ENCODE measurements at regions not wholly inside any gene's neighbourhood (a gene's known extent, or its start where the extent isn't known, plus 50 kb on each side); places are given as distances from the start of the nearest gene placed in this dataset.
A peak's percentile ranks its signal among the peaks of the same experiment; 100 is the strongest.

DNA sequence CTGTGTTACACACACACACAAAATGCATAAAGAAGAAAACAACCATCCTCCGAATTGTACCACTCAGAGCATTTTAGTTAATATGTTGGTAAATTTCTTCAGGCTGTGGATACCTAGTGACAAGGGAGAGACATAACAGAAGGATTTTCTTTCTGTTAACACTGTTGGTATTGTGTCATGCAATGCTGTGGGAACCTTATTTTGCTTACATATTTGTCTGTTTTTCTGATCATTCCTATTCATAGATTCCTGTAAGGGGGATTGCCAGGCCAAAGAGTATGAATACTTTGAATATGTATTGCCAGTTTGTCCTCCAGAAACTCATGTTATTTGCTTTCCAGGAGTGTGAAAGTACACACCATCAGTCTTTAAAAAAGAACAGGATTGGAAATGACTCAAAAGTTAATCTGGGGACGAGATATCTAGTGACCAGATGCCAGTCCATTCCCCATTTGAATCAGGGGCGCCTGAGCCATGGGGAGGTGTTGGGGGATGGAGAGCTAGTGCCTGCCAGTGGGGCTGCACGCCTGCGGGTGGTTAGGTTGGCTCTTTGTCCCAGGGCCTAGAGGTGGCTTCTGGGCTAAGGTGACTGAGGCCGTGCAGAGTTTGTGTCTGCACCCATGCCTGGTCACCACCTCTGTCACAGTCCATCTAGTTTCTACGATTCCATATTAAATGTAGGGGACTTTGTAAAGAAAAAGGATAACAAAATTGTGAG is 142.0 kb downstream of the PTPN20 start:
- Mint-ChIP-seq H3K9me3 (no peaks in the 10 kb centered on the region), H3K4me1 (peaks cover 24% of the 10 kb centered on the region), H3K27ac (peak overlapping the region in 1 of 2 donors; percentile 32), H3K27me3 (no peaks in the 10 kb centered on the region), H3K4me3 (no peak overlapping the region)
- DNase-seq: no peak
- no peak for ATAC-seq

- Mint-ChIP-seq H3K4me1 (peaks cover 13% of the 10 kb centered on the region), H3K27me3 (no peaks in the 10 kb centered on the region), H3K27ac (no peak overlapping the region), H3K4me3 (no peak overlapping the region), H3K9me3 (no peaks in the 10 kb centered on the region)
- ATAC-seq (no peak), DNase-seq (no peak)
These were observed 143.7 kb downstream of the PTPN20 start for GRCh38 chr10:47054974-47055373.

DNA sequence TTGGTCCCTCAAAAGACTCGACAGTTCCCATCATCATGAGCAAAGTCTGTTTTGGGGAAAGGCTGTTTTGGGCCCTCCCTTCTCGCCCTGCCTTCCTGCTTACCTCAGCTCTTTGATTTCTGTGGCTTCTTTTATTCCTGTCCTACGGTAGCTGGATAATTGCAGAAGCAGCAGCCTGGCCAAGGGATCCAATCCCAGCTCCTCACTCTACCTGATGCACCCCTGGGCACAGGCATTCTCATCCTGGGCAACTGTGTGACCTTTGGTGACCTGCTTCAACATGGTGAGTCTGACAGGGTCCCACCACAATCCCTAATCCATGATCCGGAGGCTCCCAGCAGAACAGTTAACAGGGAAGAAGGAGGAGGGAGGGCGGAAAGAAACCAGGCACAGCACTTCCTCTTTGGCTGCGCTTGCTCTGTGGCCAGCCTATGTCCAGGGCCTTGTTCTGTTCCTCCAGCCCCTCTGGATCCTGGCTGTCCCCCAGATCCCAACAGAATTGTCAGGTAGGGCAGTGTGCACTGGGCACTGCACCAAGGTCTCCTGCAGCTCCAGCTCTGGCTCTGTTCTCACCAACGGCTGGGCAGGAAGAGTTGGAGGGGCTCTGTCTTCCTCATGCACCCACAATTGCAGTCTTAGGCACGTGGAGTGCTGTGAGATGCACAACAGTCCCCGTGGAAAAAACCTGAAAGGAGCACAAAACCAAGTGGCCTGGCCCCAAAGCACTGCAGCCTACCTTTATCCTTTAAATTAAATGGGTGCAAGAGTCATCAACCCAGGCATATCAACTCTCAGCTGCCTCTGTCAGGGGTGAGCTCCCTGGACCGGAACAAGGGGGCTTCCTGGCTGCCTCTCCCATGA is 144.4 kb downstream of the PTPN20 start:
- H3K27ac Mint-ChIP-seq: no peak overlapping the region
- H3K9me3 Mint-ChIP-seq: no peaks in the 10 kb centered on the region
- DNase-seq (no peak), ATAC-seq (no peak)
- H3K4me3 Mint-ChIP-seq: no peak overlapping the region
- H3K27me3 Mint-ChIP-seq: no peaks in the 10 kb centered on the region
- H3K4me1 Mint-ChIP-seq: peaks cover 13% of the 10 kb centered on the region

DNA sequence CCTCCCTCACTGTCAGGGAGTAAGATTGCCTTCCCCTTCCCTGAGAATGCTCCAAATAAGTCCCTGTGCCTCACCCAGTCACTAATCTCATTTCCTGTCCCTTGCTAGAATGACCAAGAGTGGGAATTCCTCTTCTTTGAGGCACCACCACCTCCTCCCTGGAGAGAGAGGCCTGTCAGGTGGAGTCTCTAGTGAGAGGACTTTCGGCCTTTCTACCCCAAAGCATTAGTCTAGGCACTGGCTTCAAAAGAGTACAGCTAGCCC is 145.0 kb downstream of the PTPN20 start:
- DNase-seq (no peak), ATAC-seq (no peak)
- H3K4me3 Mint-ChIP-seq: no peak overlapping the region
- H3K27me3 Mint-ChIP-seq: no peaks in the 10 kb centered on the region
- peaks cover 13% of the 10 kb centered on the region for H3K4me1 Mint-ChIP-seq
- H3K9me3 Mint-ChIP-seq: no peaks in the 10 kb centered on the region
- H3K27ac Mint-ChIP-seq: no peak overlapping the region

DNA sequence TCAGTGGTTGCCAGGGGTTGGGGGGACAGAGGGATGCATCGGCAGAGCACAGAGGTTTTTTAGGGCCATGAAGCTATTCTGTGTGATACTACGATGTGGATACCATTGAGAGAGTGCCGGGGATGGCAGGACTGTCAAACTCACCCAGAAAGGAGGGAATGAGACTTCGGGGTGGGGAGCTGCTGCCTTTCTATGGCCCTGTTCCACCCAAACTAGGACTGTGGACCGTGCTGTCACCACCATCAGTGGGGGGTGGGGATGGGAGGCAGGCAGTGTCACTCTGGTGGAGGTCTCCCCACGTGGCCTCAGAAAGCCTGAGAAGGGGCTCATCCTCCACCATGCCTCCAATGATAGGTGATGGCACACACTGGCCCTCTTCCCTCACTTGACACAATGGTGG is 146.2 kb downstream of the PTPN20 start:
- DNase-seq: no peak
- no peak for ATAC-seq
- H3K9me3 Mint-ChIP-seq: no peaks in the 10 kb centered on the region
- H3K27ac Mint-ChIP-seq: no peak overlapping the region
- peaks cover 13% of the 10 kb centered on the region for H3K4me1 Mint-ChIP-seq
- H3K27me3 Mint-ChIP-seq: no peaks in the 10 kb centered on the region
- no peak overlapping the region for H3K4me3 Mint-ChIP-seq

DNA sequence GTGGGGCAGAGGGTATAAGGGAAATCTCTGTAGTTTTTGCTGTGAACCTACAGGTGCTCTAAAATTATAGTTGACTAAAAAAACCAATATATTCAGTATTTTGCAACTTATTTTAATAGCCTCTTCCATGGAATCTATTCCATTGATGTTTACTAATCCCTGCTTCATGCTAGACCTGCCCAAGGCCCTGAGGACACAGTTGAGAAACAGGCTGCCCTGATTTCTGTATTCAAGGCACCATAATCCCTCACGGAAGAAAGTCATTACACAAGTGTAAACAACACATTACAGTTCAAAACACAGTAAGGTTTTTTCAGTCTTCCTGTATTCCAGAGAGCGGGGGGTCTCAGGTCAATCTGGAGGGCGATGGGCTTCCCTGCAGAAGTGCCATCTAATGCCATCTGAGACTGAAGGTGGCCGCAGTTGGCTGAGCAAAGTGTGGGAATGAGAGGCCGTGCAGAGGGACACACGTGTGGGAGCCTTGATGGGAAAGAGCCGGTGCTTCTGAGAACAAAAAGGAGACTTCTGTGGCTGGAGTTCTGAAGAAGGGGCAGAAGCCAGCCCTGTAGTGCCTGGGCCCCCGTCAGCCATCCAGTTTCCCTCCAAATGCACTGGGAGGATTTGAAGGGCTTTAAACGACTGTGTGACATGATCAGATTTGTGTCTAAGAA is 146.9 kb downstream of the PTPN20 start:
- Mint-ChIP-seq H3K4me3 (no peak overlapping the region), H3K27me3 (no peaks in the 10 kb centered on the region), H3K27ac (no peak overlapping the region), H3K4me1 (peaks cover 13% of the 10 kb centered on the region), H3K9me3 (no peaks in the 10 kb centered on the region)
- DNase-seq: no peak
- no peak for ATAC-seq

- peaks cover 13% of the 10 kb centered on the region for H3K4me1 Mint-ChIP-seq
- peak overlapping the region in 1 of 2 donors; percentile 5 for H3K27ac Mint-ChIP-seq
- no peaks in the 10 kb centered on the region for H3K27me3 Mint-ChIP-seq
- no peak for ATAC-seq
- H3K9me3 Mint-ChIP-seq: no peaks in the 10 kb centered on the region
- H3K4me3 Mint-ChIP-seq: no peak overlapping the region
- no peak for DNase-seq
These were observed 147.7 kb downstream of the PTPN20 start for GRCh38 chr10:47058961-47059391.

DNA sequence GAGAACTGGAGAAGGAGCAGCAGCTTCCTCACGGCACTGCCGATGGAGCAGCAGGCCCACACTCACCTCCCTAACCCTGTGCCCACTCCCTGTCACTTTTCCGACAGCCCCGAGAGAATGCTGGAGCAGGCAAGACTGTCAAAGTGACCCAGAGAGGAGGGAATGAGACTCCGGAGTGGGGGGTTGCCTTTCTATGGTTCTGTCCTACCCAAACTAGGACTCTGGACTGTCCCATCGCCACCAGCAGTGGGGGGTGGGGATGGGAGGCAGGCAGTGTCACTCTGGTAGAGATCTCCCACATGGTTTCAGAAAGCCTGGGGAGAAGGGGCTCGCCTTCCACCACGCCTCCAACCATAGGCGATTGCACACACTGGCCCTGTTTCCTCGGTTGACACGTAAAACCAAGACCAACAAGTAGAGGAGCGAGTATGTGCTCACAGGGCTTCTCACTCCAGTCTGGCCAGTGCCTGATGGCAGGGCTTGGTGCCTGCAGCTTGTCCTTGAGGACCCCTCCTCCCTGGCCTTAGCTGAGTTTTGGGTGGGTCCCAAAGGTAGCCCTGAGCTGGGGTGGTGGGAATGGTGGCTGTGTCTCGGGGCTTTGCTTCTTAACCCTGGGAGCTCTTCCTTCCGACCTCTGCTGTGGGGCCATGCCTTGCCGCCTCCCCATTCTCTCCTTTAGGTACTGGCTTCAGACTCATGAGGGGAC is 148.5 kb downstream of the PTPN20 start:
- no peak for DNase-seq
- H3K4me1 Mint-ChIP-seq: peaks cover 13% of the 10 kb centered on the region
- no peak overlapping the region for H3K4me3 Mint-ChIP-seq
- no peaks in the 10 kb centered on the region for H3K9me3 Mint-ChIP-seq
- H3K27me3 Mint-ChIP-seq: no peaks in the 10 kb centered on the region
- ATAC-seq: no peak
- no peak overlapping the region for H3K27ac Mint-ChIP-seq

DNA sequence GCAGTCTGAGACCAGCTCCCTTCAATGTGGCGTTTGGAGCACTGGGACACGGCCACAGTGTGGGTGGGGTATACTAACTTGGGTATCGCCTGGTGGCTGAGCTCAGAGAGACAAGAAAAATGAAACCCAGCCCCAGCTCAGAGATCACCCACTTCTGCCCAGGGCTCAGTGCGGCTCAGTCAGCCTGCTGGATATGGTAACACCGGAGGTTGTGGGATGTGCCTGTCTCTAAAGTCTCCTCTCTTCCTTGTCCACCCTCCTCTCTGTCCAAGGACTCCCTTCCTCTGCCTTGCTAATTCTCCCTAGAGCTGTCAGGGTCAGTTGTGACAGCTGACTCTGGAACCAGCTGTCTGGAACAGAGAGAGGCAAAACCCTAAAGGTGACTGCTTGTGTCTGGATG is 149.1 kb downstream of the PTPN20 start:
- no peak for DNase-seq
- Mint-ChIP-seq H3K27ac (no peak overlapping the region), H3K4me1 (peaks cover 11% of the 10 kb centered on the region), H3K4me3 (no peak overlapping the region), H3K27me3 (no peaks in the 10 kb centered on the region), H3K9me3 (no peaks in the 10 kb centered on the region)
- ATAC-seq: no peak

DNA sequence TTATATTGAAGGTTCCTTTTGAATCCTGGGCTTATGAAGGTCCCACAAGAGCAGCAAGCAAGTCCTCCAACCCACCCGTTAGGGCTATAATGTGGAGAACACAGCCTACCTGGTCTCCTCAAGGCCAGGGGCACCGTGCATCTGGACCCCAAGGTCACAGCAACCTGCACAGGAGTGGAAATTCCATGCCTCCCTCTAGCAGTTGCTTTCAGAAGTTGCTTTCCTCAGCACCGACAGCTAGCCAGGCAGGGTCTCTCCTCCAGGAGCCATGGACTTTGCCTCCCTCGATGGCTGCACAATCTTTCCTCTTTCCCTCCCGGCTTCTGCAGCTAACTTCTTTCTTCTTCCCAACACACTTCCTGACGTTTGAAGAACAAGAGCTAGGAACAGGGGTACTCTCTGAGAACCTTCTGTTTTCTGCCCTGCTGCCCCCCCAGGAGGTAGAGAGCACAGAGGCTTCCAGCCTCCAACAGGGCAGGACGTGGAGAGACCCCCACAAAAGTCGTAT is 149.8 kb downstream of the PTPN20 start:
- Mint-ChIP-seq H3K9me3 (no peaks in the 10 kb centered on the region), H3K27ac (no peak overlapping the region), H3K4me3 (no peak overlapping the region), H3K4me1 (peaks cover 6% of the 10 kb centered on the region), H3K27me3 (no peaks in the 10 kb centered on the region)
- no peak for DNase-seq
- ATAC-seq: no peak

DNA sequence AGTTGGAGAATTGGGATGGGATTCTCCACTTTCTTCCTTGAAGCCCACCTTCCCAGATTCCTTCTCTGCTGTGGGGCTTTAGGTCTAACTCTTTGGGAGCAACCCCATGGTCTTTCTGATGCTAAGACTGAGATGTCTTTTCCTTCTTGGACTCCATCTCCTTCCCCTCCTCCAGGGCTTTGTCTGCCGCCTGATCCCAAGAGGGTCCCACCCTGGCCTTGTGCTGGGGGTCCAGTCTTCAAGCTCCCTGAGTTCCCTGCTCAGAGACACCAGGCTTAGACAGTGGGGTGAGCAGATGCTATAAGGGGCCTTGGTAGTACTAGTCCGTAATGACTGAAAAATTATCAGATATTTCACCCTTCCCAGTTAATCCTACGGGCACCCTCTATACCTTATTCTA is 150.5 kb downstream of the PTPN20 start:
- ATAC-seq: no peak
- Mint-ChIP-seq H3K4me1 (no peaks in the 10 kb centered on the region), H3K4me3 (no peak overlapping the region)

DNA sequence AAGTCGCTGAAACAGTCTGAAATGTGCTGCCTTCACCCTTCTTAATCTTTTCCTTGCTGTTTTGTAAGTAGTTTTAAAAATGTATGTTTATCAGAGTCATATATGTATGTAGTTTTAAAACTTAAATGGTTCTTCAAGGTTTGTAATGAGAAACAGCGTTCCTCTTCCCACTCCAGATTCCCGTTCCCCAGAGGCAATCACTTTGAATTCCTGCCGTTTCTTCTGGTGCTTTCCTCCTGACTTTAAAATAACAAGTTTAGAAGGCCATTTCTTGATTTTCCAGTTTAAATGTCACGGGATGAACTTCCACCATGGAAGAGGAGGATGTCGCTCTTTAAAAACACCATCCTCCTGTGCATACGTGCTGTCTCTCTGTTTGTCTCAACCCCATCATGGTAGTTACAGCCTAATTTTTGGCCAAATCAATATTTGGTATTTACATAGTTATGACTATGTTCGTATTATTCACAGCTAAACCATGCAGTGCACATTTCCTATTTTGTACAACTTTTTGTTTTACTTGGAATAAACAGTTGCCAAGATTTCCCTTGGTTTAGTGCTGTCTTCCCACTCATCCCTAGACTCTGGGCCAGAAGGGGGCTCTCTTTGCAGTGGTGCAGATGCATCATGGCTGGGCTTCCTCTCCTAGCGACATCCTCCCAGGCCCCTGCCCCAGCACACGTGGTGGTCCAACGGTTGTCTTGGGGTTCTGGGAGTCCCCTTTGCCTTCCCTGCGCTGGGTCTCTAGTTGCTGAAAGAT is 151.4 kb downstream of the PTPN20 start:
- H3K27ac Mint-ChIP-seq: no peak overlapping the region
- no peak for DNase-seq
- no peaks in the 10 kb centered on the region for H3K9me3 Mint-ChIP-seq
- no peaks in the 10 kb centered on the region for H3K4me1 Mint-ChIP-seq
- no peak for ATAC-seq
- H3K4me3 Mint-ChIP-seq: no peak overlapping the region
- no peaks in the 10 kb centered on the region for H3K27me3 Mint-ChIP-seq

More for the DNA sequence above, 150.5 kb downstream of the PTPN20 start:
- Mint-ChIP-seq H3K9me3 (no peaks in the 10 kb centered on the region), H3K27ac (no peak overlapping the region), H3K27me3 (no peaks in the 10 kb centered on the region)
- no peak for DNase-seq

GRCh38 chr10:47063858-47064257 is 152.6 kb downstream of the PTPN20 start:
- H3K4me3 Mint-ChIP-seq: no peak overlapping the region
- no peaks in the 10 kb centered on the region for H3K4me1 Mint-ChIP-seq
- no peaks in the 10 kb centered on the region for H3K9me3 Mint-ChIP-seq
- no peak for DNase-seq
- no peak for ATAC-seq
- no peak overlapping the region for H3K27ac Mint-ChIP-seq
- no peaks in the 10 kb centered on the region for H3K27me3 Mint-ChIP-seq

GRCh38 chr10:47065903-47066302 is 154.7 kb downstream of the PTPN20 start:
- H3K4me3 Mint-ChIP-seq: no peak overlapping the region
- no peaks in the 10 kb centered on the region for H3K4me1 Mint-ChIP-seq
- no peaks in the 10 kb centered on the region for H3K9me3 Mint-ChIP-seq
- DNase-seq: no peak
- no peak overlapping the region for H3K27ac Mint-ChIP-seq
- no peak for ATAC-seq
- H3K27me3 Mint-ChIP-seq: no peaks in the 10 kb centered on the region

Data from stimulated activated naive CD8-positive, alpha-beta T cell treated with anti-CD3 and anti-CD28 coated beads, Interleukin-15, amount 100 ng/mL, for 72 hours (primary cell).